Lower leg skin (tissue), 3 donors: ENCODE measurements at regions not wholly inside any gene's neighbourhood (a gene's known extent, or its start where the extent isn't known, plus 50 kb on each side); places are given as distances from the start of the nearest gene placed in this dataset.

Experiments used
- POLR2A ChIP-seq, 2 donors: fragments of 450-650 bp; IDR thresholded peaks; one replicate each; pipeline ENCODE4 v1.6.1; 2016 to 2017; ENCODE audit warnings: antibody characterized with exemption in 2 of 2, mild to moderate bottlenecking in 1 of 2, moderate library complexity in 1 of 2
- TF ChIP-seq, protein P1 (sequence below), 3 donors: fragments of 450-650 bp; IDR thresholded peaks; one replicate each; pipeline ENCODE4 v1.5.1; 2016; ENCODE audit warnings: antibody characterized with exemption in 3 of 3, mild to moderate bottlenecking in 3 of 3, moderate library complexity in 2 of 3

DNA sequence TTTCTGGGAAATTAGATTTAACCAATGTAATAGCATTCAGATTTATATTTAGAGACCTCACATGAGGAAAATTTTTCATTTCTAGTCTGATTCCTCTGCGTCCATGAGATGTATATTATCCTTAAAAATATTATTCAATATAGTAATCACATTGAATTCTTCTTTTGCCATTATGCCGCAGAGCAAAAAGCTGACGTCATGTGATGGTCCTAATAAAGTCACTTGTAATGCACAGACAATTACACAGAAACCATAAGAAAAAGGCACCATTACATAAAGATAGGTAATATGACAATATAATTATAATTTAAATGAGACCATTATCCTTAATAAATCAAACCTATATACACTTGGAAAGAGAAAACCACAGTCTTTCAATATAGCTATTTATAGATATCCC, 1021.5 kb downstream of the PCDH9 start:
- TF ChIP-seq, protein P1, sequence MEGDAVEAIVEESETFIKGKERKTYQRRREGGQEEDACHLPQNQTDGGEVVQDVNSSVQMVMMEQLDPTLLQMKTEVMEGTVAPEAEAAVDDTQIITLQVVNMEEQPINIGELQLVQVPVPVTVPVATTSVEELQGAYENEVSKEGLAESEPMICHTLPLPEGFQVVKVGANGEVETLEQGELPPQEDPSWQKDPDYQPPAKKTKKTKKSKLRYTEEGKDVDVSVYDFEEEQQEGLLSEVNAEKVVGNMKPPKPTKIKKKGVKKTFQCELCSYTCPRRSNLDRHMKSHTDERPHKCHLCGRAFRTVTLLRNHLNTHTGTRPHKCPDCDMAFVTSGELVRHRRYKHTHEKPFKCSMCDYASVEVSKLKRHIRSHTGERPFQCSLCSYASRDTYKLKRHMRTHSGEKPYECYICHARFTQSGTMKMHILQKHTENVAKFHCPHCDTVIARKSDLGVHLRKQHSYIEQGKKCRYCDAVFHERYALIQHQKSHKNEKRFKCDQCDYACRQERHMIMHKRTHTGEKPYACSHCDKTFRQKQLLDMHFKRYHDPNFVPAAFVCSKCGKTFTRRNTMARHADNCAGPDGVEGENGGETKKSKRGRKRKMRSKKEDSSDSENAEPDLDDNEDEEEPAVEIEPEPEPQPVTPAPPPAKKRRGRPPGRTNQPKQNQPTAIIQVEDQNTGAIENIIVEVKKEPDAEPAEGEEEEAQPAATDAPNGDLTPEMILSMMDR (IDR thresholded peaks at IDR 0.05) = no peak
- no peak for TF ChIP-seq POLR2A (IDR thresholded peaks at IDR 0.05)
